ENCODE measurements at regions not wholly inside any gene's neighbourhood (a gene's known extent, or its start where the extent isn't known, plus 50 kb on each side); places are given as distances from the start of the nearest gene placed in this dataset.
"Not testable (repeated sequence)": the region's sequence is repeated elsewhere in the genome, so short reads cannot be mapped to it uniquely, and the experiment has no call there.

GRCh38 chr20:28603218-28603577 lies 2654.3 kb upstream of the DEFB115 start:
- not testable (repeated sequence) for TF ChIP-seq POLR2AphosphoS2 (conservative IDR thresholded peaks at IDR 0.05; ENCODE audit: low read length); POLR2A (IDR thresholded peaks at IDR 0.05; ENCODE audit: low read length); SREBF2 (IDR thresholded peaks at IDR 0.05); BCL3 (IDR thresholded peaks at IDR 0.05); RCOR1 (IDR thresholded peaks at IDR 0.05; ENCODE audit: low read depth, low read length); SMC3 (IDR thresholded peaks at IDR 0.05); MYC (IDR thresholded peaks at IDR 0.05; ENCODE audit: borderline replicate concordance, low read length); ESRRA (IDR thresholded peaks at IDR 0.05; ENCODE audit: borderline replicate concordance, low read length); CEBPB (IDR thresholded peaks at IDR 0.05); NFE2L2 (conservative IDR thresholded peaks at IDR 0.05; ENCODE audit: low read length)
- TF ChIP-seq, protein P1, sequence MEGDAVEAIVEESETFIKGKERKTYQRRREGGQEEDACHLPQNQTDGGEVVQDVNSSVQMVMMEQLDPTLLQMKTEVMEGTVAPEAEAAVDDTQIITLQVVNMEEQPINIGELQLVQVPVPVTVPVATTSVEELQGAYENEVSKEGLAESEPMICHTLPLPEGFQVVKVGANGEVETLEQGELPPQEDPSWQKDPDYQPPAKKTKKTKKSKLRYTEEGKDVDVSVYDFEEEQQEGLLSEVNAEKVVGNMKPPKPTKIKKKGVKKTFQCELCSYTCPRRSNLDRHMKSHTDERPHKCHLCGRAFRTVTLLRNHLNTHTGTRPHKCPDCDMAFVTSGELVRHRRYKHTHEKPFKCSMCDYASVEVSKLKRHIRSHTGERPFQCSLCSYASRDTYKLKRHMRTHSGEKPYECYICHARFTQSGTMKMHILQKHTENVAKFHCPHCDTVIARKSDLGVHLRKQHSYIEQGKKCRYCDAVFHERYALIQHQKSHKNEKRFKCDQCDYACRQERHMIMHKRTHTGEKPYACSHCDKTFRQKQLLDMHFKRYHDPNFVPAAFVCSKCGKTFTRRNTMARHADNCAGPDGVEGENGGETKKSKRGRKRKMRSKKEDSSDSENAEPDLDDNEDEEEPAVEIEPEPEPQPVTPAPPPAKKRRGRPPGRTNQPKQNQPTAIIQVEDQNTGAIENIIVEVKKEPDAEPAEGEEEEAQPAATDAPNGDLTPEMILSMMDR (IDR thresholded peaks at IDR 0.05), result not testable (repeated sequence)
- TF ChIP-seq, protein P2, sequence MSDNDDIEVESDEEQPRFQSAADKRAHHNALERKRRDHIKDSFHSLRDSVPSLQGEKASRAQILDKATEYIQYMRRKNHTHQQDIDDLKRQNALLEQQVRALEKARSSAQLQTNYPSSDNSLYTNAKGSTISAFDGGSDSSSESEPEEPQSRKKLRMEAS (IDR thresholded peaks at IDR 0.05), result not testable (repeated sequence)
- TF ChIP-seq, protein P3, sequence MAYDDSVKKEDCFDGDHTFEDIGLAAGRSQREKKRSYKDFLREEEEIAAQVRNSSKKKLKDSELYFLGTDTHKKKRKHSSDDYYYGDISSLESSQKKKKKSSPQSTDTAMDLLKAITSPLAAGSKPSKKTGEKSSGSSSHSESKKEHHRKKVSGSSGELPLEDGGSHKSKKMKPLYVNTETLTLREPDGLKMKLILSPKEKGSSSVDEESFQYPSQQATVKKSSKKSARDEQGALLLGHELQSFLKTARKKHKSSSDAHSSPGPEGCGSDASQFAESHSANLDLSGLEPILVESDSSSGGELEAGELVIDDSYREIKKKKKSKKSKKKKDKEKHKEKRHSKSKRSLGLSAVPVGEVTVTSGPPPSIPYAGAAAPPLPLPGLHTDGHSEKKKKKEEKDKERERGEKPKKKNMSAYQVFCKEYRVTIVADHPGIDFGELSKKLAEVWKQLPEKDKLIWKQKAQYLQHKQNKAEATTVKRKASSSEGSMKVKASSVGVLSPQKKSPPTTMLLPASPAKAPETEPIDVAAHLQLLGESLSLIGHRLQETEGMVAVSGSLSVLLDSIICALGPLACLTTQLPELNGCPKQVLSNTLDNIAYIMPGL (CRISPR knock-in tag; IDR thresholded peaks at IDR 0.05; ENCODE audit: borderline replicate concordance), result not testable (repeated sequence)
- TF ChIP-seq, protein P4, sequence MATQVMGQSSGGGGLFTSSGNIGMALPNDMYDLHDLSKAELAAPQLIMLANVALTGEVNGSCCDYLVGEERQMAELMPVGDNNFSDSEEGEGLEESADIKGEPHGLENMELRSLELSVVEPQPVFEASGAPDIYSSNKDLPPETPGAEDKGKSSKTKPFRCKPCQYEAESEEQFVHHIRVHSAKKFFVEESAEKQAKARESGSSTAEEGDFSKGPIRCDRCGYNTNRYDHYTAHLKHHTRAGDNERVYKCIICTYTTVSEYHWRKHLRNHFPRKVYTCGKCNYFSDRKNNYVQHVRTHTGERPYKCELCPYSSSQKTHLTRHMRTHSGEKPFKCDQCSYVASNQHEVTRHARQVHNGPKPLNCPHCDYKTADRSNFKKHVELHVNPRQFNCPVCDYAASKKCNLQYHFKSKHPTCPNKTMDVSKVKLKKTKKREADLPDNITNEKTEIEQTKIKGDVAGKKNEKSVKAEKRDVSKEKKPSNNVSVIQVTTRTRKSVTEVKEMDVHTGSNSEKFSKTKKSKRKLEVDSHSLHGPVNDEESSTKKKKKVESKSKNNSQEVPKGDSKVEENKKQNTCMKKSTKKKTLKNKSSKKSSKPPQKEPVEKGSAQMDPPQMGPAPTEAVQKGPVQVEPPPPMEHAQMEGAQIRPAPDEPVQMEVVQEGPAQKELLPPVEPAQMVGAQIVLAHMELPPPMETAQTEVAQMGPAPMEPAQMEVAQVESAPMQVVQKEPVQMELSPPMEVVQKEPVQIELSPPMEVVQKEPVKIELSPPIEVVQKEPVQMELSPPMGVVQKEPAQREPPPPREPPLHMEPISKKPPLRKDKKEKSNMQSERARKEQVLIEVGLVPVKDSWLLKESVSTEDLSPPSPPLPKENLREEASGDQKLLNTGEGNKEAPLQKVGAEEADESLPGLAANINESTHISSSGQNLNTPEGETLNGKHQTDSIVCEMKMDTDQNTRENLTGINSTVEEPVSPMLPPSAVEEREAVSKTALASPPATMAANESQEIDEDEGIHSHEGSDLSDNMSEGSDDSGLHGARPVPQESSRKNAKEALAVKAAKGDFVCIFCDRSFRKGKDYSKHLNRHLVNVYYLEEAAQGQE (IDR thresholded peaks at IDR 0.05), result 0 out of 2 replicates have a peak, but pooled peaks have one; percentile 3
